ENCODE measurements at regions not wholly inside any gene's neighbourhood (a gene's known extent, or its start where the extent isn't known, plus 50 kb on each side); places are given as distances from the start of the nearest gene placed in this dataset.

GRCh38 chr2:43149482-43150107, 76.8 kb downstream of the ZFP36L2 start:
- H3K27ac ChIP-seq (ENCODE audit: low read depth), result no peak overlapping the region
- H3K27ac Mint-ChIP-seq, result no peak overlapping the region
- H3K27me3 Mint-ChIP-seq (ENCODE audit: insufficient read depth, low read depth, poor library complexity), result peaks cover 13% of the 10 kb centered on the region
- H4K20me1 ChIP-seq (replicated peaks; ENCODE audit: insufficient read depth), result no peaks in the 10 kb centered on the region
- no peak overlapping the region for H3K4me3 ChIP-seq
- no peaks in the 10 kb centered on the region for H3K36me3 Mint-ChIP-seq (ENCODE audit: low read depth)
- H3K27me3 ChIP-seq (ENCODE audit: insufficient read depth), result no peaks in the 10 kb centered on the region
- H3K36me3 ChIP-seq (ENCODE audit: insufficient read depth), result no peaks in the 10 kb centered on the region
- H2AFZ ChIP-seq, result peak overlapping the region; percentile 59; the same call in 1 of the 2 replicates
- peaks cover 30% of the 10 kb centered on the region for H3K4me1 Mint-ChIP-seq
- peaks cover 12% of the 10 kb centered on the region; the same call in 1 of the 2 replicates for H3K4me1 ChIP-seq (ENCODE audit: insufficient read depth)
- ATAC-seq, result no peak
- H3K4me3 Mint-ChIP-seq, result no peak overlapping the region
- DNase-seq (ENCODE audit: low spot score), result no peak
- 0 out of 2 replicates have a peak, but pooled peaks cover 3% of the 10 kb centered on the region for H3F3A ChIP-seq (replicated peaks; ENCODE audit: low read depth)
- H3K4me2 ChIP-seq, result no peak overlapping the region
- no peaks in the 10 kb centered on the region for H3K9me2 ChIP-seq (ENCODE audit: insufficient read depth)
- no peaks in the 10 kb centered on the region for H3K9me3 Mint-ChIP-seq
- TF ChIP-seq CREB1 (CRISPR knock-in tag; IDR thresholded peaks at IDR 0.05; ENCODE audit: low read depth), result no peak
- TF ChIP-seq JUNB (IDR thresholded peaks at IDR 0.05; ENCODE audit: unreplicated experiment), result no peak
- no peak for TF ChIP-seq EZH2 (IDR thresholded peaks at IDR 0.05; ENCODE audit: low read depth, unreplicated experiment)
- TF ChIP-seq, protein P1, sequence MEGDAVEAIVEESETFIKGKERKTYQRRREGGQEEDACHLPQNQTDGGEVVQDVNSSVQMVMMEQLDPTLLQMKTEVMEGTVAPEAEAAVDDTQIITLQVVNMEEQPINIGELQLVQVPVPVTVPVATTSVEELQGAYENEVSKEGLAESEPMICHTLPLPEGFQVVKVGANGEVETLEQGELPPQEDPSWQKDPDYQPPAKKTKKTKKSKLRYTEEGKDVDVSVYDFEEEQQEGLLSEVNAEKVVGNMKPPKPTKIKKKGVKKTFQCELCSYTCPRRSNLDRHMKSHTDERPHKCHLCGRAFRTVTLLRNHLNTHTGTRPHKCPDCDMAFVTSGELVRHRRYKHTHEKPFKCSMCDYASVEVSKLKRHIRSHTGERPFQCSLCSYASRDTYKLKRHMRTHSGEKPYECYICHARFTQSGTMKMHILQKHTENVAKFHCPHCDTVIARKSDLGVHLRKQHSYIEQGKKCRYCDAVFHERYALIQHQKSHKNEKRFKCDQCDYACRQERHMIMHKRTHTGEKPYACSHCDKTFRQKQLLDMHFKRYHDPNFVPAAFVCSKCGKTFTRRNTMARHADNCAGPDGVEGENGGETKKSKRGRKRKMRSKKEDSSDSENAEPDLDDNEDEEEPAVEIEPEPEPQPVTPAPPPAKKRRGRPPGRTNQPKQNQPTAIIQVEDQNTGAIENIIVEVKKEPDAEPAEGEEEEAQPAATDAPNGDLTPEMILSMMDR (conservative IDR thresholded peaks at IDR 0.05; ENCODE audit: low read depth in 2 of 2), result no peak
- no peak for TF ChIP-seq ZNF114 (CRISPR knock-in tag; IDR thresholded peaks at IDR 0.05)
- TF ChIP-seq, protein P2, sequence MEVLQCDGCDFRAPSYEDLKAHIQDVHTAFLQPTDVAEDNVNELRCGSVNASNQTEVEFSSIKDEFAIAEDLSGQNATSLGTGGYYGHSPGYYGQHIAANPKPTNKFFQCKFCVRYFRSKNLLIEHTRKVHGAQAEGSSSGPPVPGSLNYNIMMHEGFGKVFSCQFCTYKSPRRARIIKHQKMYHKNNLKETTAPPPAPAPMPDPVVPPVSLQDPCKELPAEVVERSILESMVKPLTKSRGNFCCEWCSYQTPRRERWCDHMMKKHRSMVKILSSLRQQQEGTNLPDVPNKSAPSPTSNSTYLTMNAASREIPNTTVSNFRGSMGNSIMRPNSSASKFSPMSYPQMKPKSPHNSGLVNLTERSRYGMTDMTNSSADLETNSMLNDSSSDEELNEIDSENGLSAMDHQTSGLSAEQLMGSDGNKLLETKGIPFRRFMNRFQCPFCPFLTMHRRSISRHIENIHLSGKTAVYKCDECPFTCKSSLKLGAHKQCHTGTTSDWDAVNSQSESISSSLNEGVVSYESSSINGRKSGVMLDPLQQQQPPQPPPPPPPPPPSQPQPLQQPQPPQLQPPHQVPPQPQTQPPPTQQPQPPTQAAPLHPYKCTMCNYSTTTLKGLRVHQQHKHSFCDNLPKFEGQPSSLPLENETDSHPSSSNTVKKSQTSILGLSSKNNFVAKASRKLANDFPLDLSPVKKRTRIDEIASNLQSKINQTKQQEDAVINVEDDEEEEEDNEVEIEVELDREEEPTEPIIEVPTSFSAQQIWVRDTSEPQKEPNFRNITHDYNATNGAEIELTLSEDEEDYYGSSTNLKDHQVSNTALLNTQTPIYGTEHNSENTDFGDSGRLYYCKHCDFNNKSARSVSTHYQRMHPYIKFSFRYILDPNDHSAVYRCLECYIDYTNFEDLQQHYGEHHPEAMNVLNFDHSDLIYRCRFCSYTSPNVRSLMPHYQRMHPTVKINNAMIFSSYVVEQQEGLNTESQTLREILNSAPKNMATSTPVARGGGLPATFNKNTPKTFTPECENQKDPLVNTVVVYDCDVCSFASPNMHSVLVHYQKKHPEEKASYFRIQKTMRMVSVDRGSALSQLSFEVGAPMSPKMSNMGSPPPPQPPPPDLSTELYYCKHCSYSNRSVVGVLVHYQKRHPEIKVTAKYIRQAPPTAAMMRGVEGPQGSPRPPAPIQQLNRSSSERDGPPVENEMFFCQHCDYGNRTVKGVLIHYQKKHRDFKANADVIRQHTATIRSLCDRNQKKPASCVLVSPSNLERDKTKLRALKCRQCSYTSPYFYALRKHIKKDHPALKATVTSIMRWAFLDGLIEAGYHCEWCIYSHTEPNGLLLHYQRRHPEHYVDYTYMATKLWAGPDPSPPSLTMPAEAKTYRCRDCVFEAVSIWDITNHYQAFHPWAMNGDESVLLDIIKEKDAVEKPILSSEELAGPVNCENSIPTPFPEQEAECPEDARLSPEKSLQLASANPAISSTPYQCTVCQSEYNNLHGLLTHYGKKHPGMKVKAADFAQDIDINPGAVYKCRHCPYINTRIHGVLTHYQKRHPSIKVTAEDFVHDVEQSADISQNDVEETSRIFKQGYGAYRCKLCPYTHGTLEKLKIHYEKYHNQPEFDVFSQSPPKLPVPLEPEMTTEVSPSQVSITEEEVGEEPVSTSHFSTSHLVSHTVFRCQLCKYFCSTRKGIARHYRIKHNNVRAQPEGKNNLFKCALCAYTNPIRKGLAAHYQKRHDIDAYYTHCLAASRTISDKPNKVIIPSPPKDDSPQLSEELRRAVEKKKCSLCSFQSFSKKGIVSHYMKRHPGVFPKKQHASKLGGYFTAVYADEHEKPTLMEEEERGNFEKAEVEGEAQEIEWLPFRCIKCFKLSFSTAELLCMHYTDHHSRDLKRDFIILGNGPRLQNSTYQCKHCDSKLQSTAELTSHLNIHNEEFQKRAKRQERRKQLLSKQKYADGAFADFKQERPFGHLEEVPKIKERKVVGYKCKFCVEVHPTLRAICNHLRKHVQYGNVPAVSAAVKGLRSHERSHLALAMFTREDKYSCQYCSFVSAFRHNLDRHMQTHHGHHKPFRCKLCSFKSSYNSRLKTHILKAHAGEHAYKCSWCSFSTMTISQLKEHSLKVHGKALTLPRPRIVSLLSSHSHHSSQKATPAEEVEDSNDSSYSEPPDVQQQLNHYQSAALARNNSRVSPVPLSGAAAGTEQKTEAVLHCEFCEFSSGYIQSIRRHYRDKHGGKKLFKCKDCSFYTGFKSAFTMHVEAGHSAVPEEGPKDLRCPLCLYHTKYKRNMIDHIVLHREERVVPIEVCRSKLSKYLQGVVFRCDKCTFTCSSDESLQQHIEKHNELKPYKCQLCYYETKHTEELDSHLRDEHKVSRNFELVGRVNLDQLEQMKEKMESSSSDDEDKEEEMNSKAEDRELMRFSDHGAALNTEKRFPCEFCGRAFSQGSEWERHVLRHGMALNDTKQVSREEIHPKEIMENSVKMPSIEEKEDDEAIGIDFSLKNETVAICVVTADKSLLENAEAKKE (CRISPR knock-in tag; IDR thresholded peaks at IDR 0.05), result no peak
- TF ChIP-seq, protein P3, sequence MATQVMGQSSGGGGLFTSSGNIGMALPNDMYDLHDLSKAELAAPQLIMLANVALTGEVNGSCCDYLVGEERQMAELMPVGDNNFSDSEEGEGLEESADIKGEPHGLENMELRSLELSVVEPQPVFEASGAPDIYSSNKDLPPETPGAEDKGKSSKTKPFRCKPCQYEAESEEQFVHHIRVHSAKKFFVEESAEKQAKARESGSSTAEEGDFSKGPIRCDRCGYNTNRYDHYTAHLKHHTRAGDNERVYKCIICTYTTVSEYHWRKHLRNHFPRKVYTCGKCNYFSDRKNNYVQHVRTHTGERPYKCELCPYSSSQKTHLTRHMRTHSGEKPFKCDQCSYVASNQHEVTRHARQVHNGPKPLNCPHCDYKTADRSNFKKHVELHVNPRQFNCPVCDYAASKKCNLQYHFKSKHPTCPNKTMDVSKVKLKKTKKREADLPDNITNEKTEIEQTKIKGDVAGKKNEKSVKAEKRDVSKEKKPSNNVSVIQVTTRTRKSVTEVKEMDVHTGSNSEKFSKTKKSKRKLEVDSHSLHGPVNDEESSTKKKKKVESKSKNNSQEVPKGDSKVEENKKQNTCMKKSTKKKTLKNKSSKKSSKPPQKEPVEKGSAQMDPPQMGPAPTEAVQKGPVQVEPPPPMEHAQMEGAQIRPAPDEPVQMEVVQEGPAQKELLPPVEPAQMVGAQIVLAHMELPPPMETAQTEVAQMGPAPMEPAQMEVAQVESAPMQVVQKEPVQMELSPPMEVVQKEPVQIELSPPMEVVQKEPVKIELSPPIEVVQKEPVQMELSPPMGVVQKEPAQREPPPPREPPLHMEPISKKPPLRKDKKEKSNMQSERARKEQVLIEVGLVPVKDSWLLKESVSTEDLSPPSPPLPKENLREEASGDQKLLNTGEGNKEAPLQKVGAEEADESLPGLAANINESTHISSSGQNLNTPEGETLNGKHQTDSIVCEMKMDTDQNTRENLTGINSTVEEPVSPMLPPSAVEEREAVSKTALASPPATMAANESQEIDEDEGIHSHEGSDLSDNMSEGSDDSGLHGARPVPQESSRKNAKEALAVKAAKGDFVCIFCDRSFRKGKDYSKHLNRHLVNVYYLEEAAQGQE (IDR thresholded peaks at IDR 0.05; ENCODE audit: unreplicated experiment), result no peak
- TF ChIP-seq EZH2phosphoT487 (IDR thresholded peaks at IDR 0.05; ENCODE audit: unreplicated experiment), result no peak
- no peak for TF ChIP-seq ZNF331 (CRISPR knock-in tag; IDR thresholded peaks at IDR 0.05; ENCODE audit: low read depth)
- no peak for TF ChIP-seq STAT1 (IDR thresholded peaks at IDR 0.05; ENCODE audit: unreplicated experiment)
- no peak for TF ChIP-seq POLR2AphosphoS5 (IDR thresholded peaks at IDR 0.05; ENCODE audit: low read depth)
- no peak for TF ChIP-seq NANOG (IDR thresholded peaks at IDR 0.05; ENCODE audit: borderline replicate concordance)
- TF ChIP-seq, protein P4, sequence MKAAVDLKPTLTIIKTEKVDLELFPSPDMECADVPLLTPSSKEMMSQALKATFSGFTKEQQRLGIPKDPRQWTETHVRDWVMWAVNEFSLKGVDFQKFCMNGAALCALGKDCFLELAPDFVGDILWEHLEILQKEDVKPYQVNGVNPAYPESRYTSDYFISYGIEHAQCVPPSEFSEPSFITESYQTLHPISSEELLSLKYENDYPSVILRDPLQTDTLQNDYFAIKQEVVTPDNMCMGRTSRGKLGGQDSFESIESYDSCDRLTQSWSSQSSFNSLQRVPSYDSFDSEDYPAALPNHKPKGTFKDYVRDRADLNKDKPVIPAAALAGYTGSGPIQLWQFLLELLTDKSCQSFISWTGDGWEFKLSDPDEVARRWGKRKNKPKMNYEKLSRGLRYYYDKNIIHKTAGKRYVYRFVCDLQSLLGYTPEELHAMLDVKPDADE (IDR thresholded peaks at IDR 0.05), result no peak
- H3K79me2 ChIP-seq (replicated peaks; ENCODE audit: insufficient read depth), result no peaks in the 10 kb centered on the region

All from GM23338 (cell line).